Tibial nerve (tissue), 4 donors: ENCODE measurements at regions not wholly inside any gene's neighbourhood (a gene's known extent, or its start where the extent isn't known, plus 50 kb on each side); places are given as distances from the start of the nearest gene placed in this dataset.

ENCODE experiments used
- CTCF ChIP-seq, 5 experiments: fragments of 200-600 bp in 3 of 5; fragments of 450-650 bp in 2 of 5; sonication (generic) in 3 of 5; IDR thresholded peaks; one replicate each; pipeline ENCODE4 v1.5.1; 2016 to 2019; ENCODE audit warnings: antibody characterized with exemption in 5 of 5, mild to moderate bottlenecking in 3 of 5, moderate library complexity in 2 of 5
- EP300 ChIP-seq, 2 donors: sonication (generic); formaldehyde crosslinking; IDR thresholded peaks; one replicate each; pipeline ENCODE4 v1.6.1; 2017; ENCODE audit warnings: antibody characterized with exemption in 2 of 2, mild to moderate bottlenecking in 1 of 2

- TF ChIP-seq CTCF (IDR thresholded peaks at IDR 0.05) (no peak), EP300 (IDR thresholded peaks at IDR 0.05) (no peak)
These were observed 328.4 kb upstream of the MAP2 start for GRCh38 chr2:209095432-209095831.
